Astrocyte of the hippocampus (primary cell): ENCODE measurements at regions not wholly inside any gene's neighbourhood (a gene's known extent, or its start where the extent isn't known, plus 50 kb on each side); places are given as distances from the start of the nearest gene placed in this dataset.
"Not testable (repeated sequence)": the region's sequence is repeated elsewhere in the genome, so short reads cannot be mapped to it uniquely, and the experiment has no call there.

Source experiments
- DNase-seq: peaks from one replicate; pipeline ENCODE4 v3.0.0; 2011; ENCODE audit warnings: low read depth, low spot score

GRCh38 chr4:60617731-60618130 is 582.4 kb upstream of the ADGRL3 start:
- DNase-seq, result no peak

GRCh38 chr4:60619531-60620305 is 580.4 kb upstream of the ADGRL3 start:
- DNase-seq, result no peak

- no peak for DNase-seq
These were observed 562.1 kb upstream of the ADGRL3 start for GRCh38 chr4:60637976-60638375.

- no peak for DNase-seq
These were observed 551.4 kb upstream of the ADGRL3 start for GRCh38 chr4:60648774-60649173.

- DNase-seq, result no peak
These were observed 547.2 kb upstream of the ADGRL3 start for GRCh38 chr4:60652933-60653332.

GRCh38 chr4:60655356-60655755 is 544.8 kb upstream of the ADGRL3 start:
- no peak for DNase-seq

- DNase-seq, result no peak
These were observed 544.0 kb upstream of the ADGRL3 start for GRCh38 chr4:60656171-60656570.

- DNase-seq, result no peak
These were observed 543.1 kb upstream of the ADGRL3 start for GRCh38 chr4:60657041-60657440.

- DNase-seq, result no peak
These were observed 542.3 kb upstream of the ADGRL3 start for GRCh38 chr4:60657807-60658206.

GRCh38 chr4:60663769-60664168 is 536.4 kb upstream of the ADGRL3 start:
- DNase-seq, result no peak

GRCh38 chr4:60682901-60683300 is 517.2 kb upstream of the ADGRL3 start:
- DNase-seq, result peak; percentile 10

GRCh38 chr4:60683357-60683756 is 516.8 kb upstream of the ADGRL3 start:
- peak; percentile 48 for DNase-seq

GRCh38 chr4:60683973-60684372 is 516.2 kb upstream of the ADGRL3 start:
- peak; percentile 65 for DNase-seq

GRCh38 chr4:60696062-60696461 is 504.1 kb upstream of the ADGRL3 start:
- not testable (repeated sequence) for DNase-seq

GRCh38 chr4:60709061-60709460 is 491.1 kb upstream of the ADGRL3 start:
- no peak for DNase-seq

GRCh38 chr4:60718874-60719273 is 481.3 kb upstream of the ADGRL3 start:
- DNase-seq, result no peak

- no peak for DNase-seq
These were observed 478.4 kb upstream of the ADGRL3 start for GRCh38 chr4:60721685-60722084.

- DNase-seq, result no peak
These were observed 476.3 kb upstream of the ADGRL3 start for GRCh38 chr4:60723796-60724195.

- peak; percentile 82 for DNase-seq
These were observed 475.5 kb upstream of the ADGRL3 start for GRCh38 chr4:60724623-60725022.

GRCh38 chr4:60726779-60727178 is 473.3 kb upstream of the ADGRL3 start:
- DNase-seq, result no peak

- DNase-seq, result no peak
These were observed 470.9 kb upstream of the ADGRL3 start for GRCh38 chr4:60729194-60729593.

- not testable (repeated sequence) for DNase-seq
These were observed 470.4 kb upstream of the ADGRL3 start for GRCh38 chr4:60729764-60730163.

- DNase-seq, result no peak
These were observed 462.3 kb upstream of the ADGRL3 start for GRCh38 chr4:60737858-60738257.

- no peak for DNase-seq
These were observed 456.5 kb upstream of the ADGRL3 start for GRCh38 chr4:60743654-60744053.
